GM10248 (cell line): ENCODE measurements at regions not wholly inside any gene's neighbourhood (a gene's known extent, or its start where the extent isn't known, plus 50 kb on each side); places are given as distances from the start of the nearest gene placed in this dataset.

Experiments
- CTCF ChIA-PET: fragments of 300-600 bp; sonication (Branson Sonifier 250); formaldehyde crosslinking; extraction: SDS; loops from one replicate; lab custom pipeline; 2021; ENCODE audit warnings: antibody characterized with exemption; lab: Yijun Ruan, JAX
- POLR2A ChIA-PET: fragments of 350-650 bp; sonication (Branson Sonifier 250); formaldehyde crosslinking; extraction: SDS; loops from one replicate; lab custom pipeline; 2020; ENCODE audit warnings: antibody characterized with exemption; lab: Yijun Ruan, JAX
- DNase-seq: peaks from one replicate; pipeline ENCODE4 v3.0.0; 2012; ENCODE audit errors: extremely low spot score
- TF ChIP-seq, protein P1 (sequence below): IDR thresholded peaks from 2 replicates; pipeline ENCODE4 v1.5.1; 2012; ENCODE audit warnings: mild to moderate bottlenecking, low read depth; ENCODE audit errors: extremely low read depth, missing control alignments, control extremely low read depth

DNA sequence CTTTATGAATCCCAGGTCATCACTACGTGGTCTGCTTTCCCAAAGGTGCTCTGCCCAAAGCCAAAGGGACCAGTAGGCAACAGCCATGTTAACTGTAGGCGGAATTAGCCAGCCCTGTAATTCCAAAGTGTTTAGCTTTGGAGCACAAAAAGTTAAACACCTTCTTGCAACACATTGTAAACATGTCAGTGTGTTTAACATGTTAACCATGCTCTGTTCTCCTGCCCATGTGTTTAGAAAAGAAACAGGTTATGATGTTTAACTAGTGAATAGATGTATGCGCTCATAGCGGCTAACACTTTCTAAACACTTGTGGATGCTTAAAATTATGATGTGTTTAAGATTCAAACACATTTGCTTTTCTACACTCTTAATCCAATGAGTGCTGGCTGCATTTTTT, 292.4 kb downstream of the SRBD1 start:
- ChIA-PET CTCF (no interaction called here), POLR2A (no interaction called here)
- DNase-seq, result no peak

DNA sequence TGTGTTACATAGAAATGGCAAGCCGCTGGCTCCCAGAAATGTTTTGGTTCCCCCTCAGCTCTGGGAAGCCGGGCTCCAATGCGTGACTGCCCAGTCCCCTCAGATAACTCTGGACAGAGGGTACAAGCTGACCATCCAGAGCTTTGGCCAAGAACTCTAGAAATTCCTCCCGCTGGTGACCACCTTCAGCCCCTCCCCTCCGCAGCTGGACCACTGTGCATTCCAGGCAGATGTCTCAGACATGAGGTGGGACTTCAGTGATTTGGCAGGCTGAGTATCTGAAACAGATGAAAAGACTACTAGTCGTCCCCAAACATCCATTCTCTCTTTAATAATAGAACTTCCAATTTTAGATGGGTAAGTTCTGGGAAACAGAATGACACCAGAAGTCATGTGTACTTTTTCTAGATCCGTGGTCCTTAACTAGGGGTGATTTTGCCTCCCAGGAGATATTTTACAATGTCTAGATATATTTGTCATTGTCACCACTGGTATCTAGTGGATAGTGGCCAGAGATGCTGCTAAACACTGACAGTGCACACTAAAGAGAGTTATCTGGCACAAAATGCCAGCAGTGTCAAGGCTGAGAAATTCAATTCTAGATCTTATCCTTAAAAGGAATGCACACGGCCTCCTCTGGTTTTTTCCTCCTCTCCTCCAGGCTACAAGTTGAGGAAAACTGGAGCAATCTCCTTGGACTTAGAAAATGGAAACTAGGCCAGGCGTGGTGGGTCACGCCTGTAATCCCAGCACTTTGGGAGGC, 294.3 kb downstream of the SRBD1 start:
- no peak for DNase-seq
- TF ChIP-seq, protein P1, sequence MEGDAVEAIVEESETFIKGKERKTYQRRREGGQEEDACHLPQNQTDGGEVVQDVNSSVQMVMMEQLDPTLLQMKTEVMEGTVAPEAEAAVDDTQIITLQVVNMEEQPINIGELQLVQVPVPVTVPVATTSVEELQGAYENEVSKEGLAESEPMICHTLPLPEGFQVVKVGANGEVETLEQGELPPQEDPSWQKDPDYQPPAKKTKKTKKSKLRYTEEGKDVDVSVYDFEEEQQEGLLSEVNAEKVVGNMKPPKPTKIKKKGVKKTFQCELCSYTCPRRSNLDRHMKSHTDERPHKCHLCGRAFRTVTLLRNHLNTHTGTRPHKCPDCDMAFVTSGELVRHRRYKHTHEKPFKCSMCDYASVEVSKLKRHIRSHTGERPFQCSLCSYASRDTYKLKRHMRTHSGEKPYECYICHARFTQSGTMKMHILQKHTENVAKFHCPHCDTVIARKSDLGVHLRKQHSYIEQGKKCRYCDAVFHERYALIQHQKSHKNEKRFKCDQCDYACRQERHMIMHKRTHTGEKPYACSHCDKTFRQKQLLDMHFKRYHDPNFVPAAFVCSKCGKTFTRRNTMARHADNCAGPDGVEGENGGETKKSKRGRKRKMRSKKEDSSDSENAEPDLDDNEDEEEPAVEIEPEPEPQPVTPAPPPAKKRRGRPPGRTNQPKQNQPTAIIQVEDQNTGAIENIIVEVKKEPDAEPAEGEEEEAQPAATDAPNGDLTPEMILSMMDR, result no peak
- POLR2A ChIA-PET, result no interaction called here
- CTCF ChIA-PET, result no interaction called here

More for the DNA sequence above, 292.4 kb downstream of the SRBD1 start:
- TF ChIP-seq, protein P1, result no peak

DNA sequence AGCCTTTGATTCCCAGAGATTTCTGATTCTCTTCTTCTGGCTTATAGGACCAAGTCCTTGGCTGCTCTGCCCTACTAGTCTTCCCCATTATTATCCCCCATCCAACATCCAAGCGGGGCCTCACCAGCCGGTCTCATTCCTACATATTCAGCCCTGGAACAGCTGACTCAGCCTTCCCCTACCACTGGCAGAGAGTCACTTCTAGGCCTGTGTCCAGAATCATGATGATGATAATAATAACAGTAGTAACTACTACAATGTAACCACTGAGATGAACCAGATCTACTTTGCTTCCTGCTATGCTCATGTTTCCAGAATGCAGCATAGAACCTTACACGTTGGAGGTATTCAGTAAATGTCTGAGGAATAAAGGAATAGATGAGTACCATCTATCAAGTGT, 295.2 kb downstream of the SRBD1 start:
- TF ChIP-seq, protein P1, result no peak
- CTCF ChIA-PET, result interaction anchor here (1.0 kb wide), 1 partner anchor 15 kb away, joined by 4 read pairs; no protein-coding TSS in a partner anchor
- no peak for DNase-seq
- POLR2A ChIA-PET, result no interaction called here

DNA sequence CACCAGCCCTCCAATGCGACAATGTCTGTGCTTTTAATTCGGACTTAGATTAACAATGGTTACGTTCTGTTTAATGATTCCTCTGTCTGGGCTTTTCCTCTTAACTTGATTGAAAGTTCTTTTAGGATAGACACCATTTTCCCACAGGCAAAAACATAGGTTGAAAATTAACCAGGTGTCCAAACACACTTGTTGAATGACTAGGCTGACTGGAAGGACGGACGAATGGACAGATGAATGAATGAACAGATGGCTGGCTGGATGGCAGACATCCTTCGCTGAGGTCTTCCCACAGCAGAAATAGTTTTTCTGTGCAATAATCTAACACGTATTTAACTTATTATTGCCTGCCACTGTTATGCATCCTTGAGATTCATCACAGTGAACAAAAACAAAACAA, 298.8 kb downstream of the SRBD1 start:
- CTCF ChIA-PET, result no interaction called here
- POLR2A ChIA-PET, result no interaction called here
- DNase-seq, result no peak
- TF ChIP-seq, protein P1, result no peak

DNA sequence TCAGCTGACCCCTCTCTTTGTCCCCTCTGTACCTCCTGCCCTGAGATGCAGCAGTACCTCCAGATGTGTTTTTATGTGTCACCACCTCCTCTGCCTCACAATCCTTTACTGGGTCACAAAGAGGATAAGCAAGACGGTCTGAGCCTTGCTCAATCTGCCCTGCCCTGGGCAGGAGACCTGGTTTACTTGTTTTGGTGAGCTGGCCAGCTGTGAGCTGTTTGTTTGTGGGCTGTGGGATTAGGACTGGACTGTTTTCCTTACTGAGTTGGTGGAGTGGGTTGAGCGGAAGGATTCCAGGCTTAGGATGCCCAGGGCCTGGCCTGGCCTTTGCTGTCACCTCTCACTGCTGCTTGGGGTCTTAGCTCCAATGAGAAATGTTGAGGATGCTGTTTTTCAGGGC, 299.5 kb downstream of the SRBD1 start:
- DNase-seq, result no peak
- ChIA-PET POLR2A (no interaction called here), CTCF (no interaction called here)
- TF ChIP-seq, protein P1, result no peak

DNA sequence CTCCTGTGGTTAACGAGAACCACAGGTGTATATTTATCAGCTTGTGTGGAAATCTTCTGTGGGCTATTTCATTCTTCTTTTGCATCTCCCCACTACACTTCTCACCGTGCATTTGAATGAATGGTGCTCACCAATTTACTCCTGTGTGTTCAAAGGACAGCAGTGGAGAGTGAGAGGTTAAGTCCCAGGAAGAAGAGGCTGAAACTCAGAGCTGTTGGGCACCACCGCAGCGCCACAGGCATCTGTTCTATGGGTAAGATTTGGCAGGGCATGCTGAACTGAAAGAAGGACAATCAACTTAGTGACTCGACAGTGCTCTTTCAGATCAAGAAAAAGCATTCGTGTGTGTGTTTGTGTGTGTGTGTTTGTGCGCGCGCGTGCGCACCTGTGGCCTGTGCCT, 297.9 kb upstream of the SIX2 start:
- POLR2A ChIA-PET, result no interaction called here
- CTCF ChIA-PET, result no interaction called here
- TF ChIP-seq, protein P1, result no peak
- DNase-seq, result no peak
